ENCODE measurements at regions not wholly inside any gene's neighbourhood (a gene's known extent, or its start where the extent isn't known, plus 50 kb on each side); places are given as distances from the start of the nearest gene placed in this dataset.

GRCh38 chr7:142460402-142461117 lies 202.7 kb upstream of the PRSS58 start:
- Histone ChIP-seq H3K4me1 (ENCODE audit: control insufficient read depth, extremely low read depth, insufficient read depth, low read length) (peaks cover 22% of the 10 kb centered on the region), H3K9ac (ENCODE audit: control insufficient read depth, extremely low read depth, insufficient read depth, low read length) (no peak overlapping the region), H3K27ac (ENCODE audit: control insufficient read depth, insufficient read depth, low read length) (no peak overlapping the region), H3K9me3 (ENCODE audit: control insufficient read depth, low read depth, low read length) (no peaks in the 10 kb centered on the region), H3K27me3 (ENCODE audit: control insufficient read depth, extremely low read depth, insufficient read depth, low read length) (no peaks in the 10 kb centered on the region), H4K20me1 (ENCODE audit: control insufficient read depth, extremely low read depth, insufficient read depth, low read length) (no peaks in the 10 kb centered on the region), H3K4me2 (ENCODE audit: control insufficient read depth, extremely low read depth, insufficient read depth, low read depth, low read length) (no peak overlapping the region), H3K9me1 (ENCODE audit: control insufficient read depth, extremely low read depth, insufficient read depth, low read length) (no peaks in the 10 kb centered on the region), H2AFZ (ENCODE audit: control insufficient read depth, low read length) (no peak overlapping the region), H3K36me3 (ENCODE audit: control insufficient read depth in 2 of 2, extremely low read depth in 1 of 2, insufficient read depth in 2 of 2, low read length in 2 of 2) (no peaks in the 10 kb centered on the region), H3K4me3 (ENCODE audit: control insufficient read depth in 2 of 3, extremely low read depth in 1 of 3, insufficient read depth in 2 of 3, low read depth in 1 of 3, low read length in 3 of 3) (no peak overlapping the region), H3K79me2 (ENCODE audit: control insufficient read depth, insufficient read depth, low read length) (no peaks in the 10 kb centered on the region)
- FAIRE-seq (no peak), DNase-seq (ENCODE audit: low read depth, low spot score) (no peak)
- dilution Hi-C loops (cut with MboI; ENCODE audit: extremely low pct_ligation_motif_present, low sequenced_read_pairs) = no loop called here
- TF ChIP-seq, protein P1, sequence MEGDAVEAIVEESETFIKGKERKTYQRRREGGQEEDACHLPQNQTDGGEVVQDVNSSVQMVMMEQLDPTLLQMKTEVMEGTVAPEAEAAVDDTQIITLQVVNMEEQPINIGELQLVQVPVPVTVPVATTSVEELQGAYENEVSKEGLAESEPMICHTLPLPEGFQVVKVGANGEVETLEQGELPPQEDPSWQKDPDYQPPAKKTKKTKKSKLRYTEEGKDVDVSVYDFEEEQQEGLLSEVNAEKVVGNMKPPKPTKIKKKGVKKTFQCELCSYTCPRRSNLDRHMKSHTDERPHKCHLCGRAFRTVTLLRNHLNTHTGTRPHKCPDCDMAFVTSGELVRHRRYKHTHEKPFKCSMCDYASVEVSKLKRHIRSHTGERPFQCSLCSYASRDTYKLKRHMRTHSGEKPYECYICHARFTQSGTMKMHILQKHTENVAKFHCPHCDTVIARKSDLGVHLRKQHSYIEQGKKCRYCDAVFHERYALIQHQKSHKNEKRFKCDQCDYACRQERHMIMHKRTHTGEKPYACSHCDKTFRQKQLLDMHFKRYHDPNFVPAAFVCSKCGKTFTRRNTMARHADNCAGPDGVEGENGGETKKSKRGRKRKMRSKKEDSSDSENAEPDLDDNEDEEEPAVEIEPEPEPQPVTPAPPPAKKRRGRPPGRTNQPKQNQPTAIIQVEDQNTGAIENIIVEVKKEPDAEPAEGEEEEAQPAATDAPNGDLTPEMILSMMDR (optimal IDR thresholded peaks at IDR 0.05 in 1 of 3, IDR thresholded peaks at IDR 0.05 in 1 of 3, conservative IDR thresholded peaks at IDR 0.05 in 1 of 3; ENCODE audit: extremely low read depth in 1 of 3, insufficient read depth in 2 of 3, low read length in 3 of 3) = no peak
- no peak for TF ChIP-seq EZH2 (IDR thresholded peaks at IDR 0.05; ENCODE audit: low read length)

GRCh38 chr7:142459551-142459963 lies 201.7 kb upstream of the PRSS58 start:
- Histone ChIP-seq H3K27me3 (ENCODE audit: control insufficient read depth, extremely low read depth, insufficient read depth, low read length) (no peaks in the 10 kb centered on the region), H3K9me3 (ENCODE audit: control insufficient read depth, low read depth, low read length) (no peaks in the 10 kb centered on the region), H3K79me2 (ENCODE audit: control insufficient read depth, insufficient read depth, low read length) (no peaks in the 10 kb centered on the region), H3K9ac (ENCODE audit: control insufficient read depth, extremely low read depth, insufficient read depth, low read length) (no peak overlapping the region), H4K20me1 (ENCODE audit: control insufficient read depth, extremely low read depth, insufficient read depth, low read length) (no peaks in the 10 kb centered on the region), H3K27ac (ENCODE audit: control insufficient read depth, insufficient read depth, low read length) (no peak overlapping the region), H3K4me1 (ENCODE audit: control insufficient read depth, extremely low read depth, insufficient read depth, low read length) (peaks cover 22% of the 10 kb centered on the region), H3K4me3 (ENCODE audit: control insufficient read depth in 2 of 3, extremely low read depth in 1 of 3, insufficient read depth in 2 of 3, low read depth in 1 of 3, low read length in 3 of 3) (no peak overlapping the region), H3K9me1 (ENCODE audit: control insufficient read depth, extremely low read depth, insufficient read depth, low read length) (no peaks in the 10 kb centered on the region), H3K4me2 (ENCODE audit: control insufficient read depth, extremely low read depth, insufficient read depth, low read depth, low read length) (peak overlapping the region; percentile 31), H2AFZ (ENCODE audit: control insufficient read depth, low read length) (no peak overlapping the region), H3K36me3 (ENCODE audit: control insufficient read depth in 2 of 2, extremely low read depth in 1 of 2, insufficient read depth in 2 of 2, low read length in 2 of 2) (no peaks in the 10 kb centered on the region)
- DNase-seq (ENCODE audit: low read depth, low spot score) (peak; percentile 30), FAIRE-seq (peak; percentile 89)
- dilution Hi-C loops (cut with MboI; ENCODE audit: extremely low pct_ligation_motif_present, low sequenced_read_pairs) = no loop called here
- TF ChIP-seq, protein P1 (optimal IDR thresholded peaks at IDR 0.05 in 1 of 3, IDR thresholded peaks at IDR 0.05 in 1 of 3, conservative IDR thresholded peaks at IDR 0.05 in 1 of 3; ENCODE audit: extremely low read depth in 1 of 3, insufficient read depth in 2 of 3, low read length in 3 of 3) = peak; percentile 64 to 70 (median 69)
- TF ChIP-seq EZH2 (IDR thresholded peaks at IDR 0.05; ENCODE audit: low read length) = no peak
